Heart left ventricle (tissue), 16 donors: ENCODE measurements at regions not wholly inside any gene's neighbourhood (a gene's known extent, or its start where the extent isn't known, plus 50 kb on each side); places are given as distances from the start of the nearest gene placed in this dataset.

Experiments
- ATAC-seq, 4 donors: fragments of 200-7000 bp; cut with Tn5 transposase; one replicate each; pipeline ENCODE4 v1.9.1; 2020 to 2022; ENCODE audit warnings: moderate library complexity in 4 of 4, mild to moderate bottlenecking in 3 of 4, moderate number of reproducible peaks in 1 of 4
- DNase-seq, 5 donors: peaks; one replicate each; pipeline ENCODE4 v3.0.0-alpha.2; 2020
- H3K27ac ChIP-seq, 12 donors: fragments of 200-600 bp; sonication (generic) in 4 of 12; one replicate each; pipeline versions ENCODE4 v1.5.0 to v1.8.0; 2016 to 2022; ENCODE audit warnings: mild to moderate bottlenecking in 2 of 12
- H3K27me3 ChIP-seq, 9 donors: fragments of 200-600 bp; sonication (generic) in 2 of 9; one replicate each; pipeline versions ENCODE4 v1.5.1 to v1.8.0; 2016 to 2022; ENCODE audit warnings: mild to moderate bottlenecking in 3 of 9
- H3K36me3 ChIP-seq, 9 donors: fragments of 200-600 bp; sonication (generic) in 2 of 9; one replicate each; pipeline versions ENCODE4 v1.5.0 to v1.8.0; 2018 to 2022; ENCODE audit warnings: mild to moderate bottlenecking in 2 of 9
- H3K4me1 ChIP-seq, 12 donors: fragments of 200-600 bp; sonication (generic) in 4 of 12; one replicate each; pipeline versions ENCODE4 v1.5.0 to v1.8.0; 2016 to 2022; ENCODE audit warnings: mild to moderate bottlenecking in 3 of 12
- H3K4me3 ChIP-seq, 12 donors: fragments of 200-600 bp; sonication (generic) in 4 of 12; one replicate each; pipeline versions ENCODE4 v1.5.0 to v1.8.0; 2017 to 2022; ENCODE audit warnings: mild to moderate bottlenecking in 9 of 12, moderate library complexity in 4 of 12
- H3K9me3 ChIP-seq, 12 donors: fragments of 200-600 bp; sonication (generic) in 4 of 12; one replicate each; pipeline versions ENCODE4 v1.5.0 to v1.8.0; 2016 to 2022; ENCODE audit warnings: mild to moderate bottlenecking in 1 of 12
- CTCF ChIP-seq, 12 donors: fragments of 200-600 bp; sonication (generic) in 4 of 12; IDR thresholded peaks; one replicate each; pipeline versions ENCODE4 v1.5.0 to v1.8.0; 2018 to 2022; ENCODE audit warnings: antibody characterized with exemption in 12 of 12, mild to moderate bottlenecking in 5 of 12
- POLR2A ChIP-seq, 2 donors: fragments of 450-650 bp; IDR thresholded peaks; one replicate each; pipeline ENCODE4 v1.6.1; 2017; ENCODE audit warnings: antibody characterized with exemption in 2 of 2, mild to moderate bottlenecking in 2 of 2, moderate library complexity in 2 of 2
- WGBS, 4 donors: extraction: QIAGEN DNeasy Blood & Tissue Kit in 2 of 4; methylation state at CpG; one replicate each; pipeline versions ENCODE4 v1.1.5 to v1.1.7; 2013 to 2018; 5-methylcytosine and 5-hydroxymethylcytosine counted together
- intact Hi-C, 10 donors: fragments of 100-400 bp; cut with DNase I; formaldehyde crosslinking; loops; one replicate each; pipeline versions ENCODE4 v1.11.1 to v1.14.2; 2022
- donor health status: ischemic (EF 13 %, LVEDD 7.1; RV severe dilation, severe dysfunction).
- donor health status: healthy with polysubstance abuse.
- donor health status: DM: no; HTN: yes; CAD: no.
- donor health status: DM: no; HTN: no; CAD: no.
- donor health status: ischemic (EF 25% LVEDD 6.9; RV normal size, moderate dysfunction).
- donor health status: ischemic (EF 25% LVEDD 5.7; RV mildly dilated, moderate dysfunction).
- donor health status: healthy.
- donor health status: DM: yes; HTN: yes; CAD: no.
- donor health status: ischemic (EF 35%, LVEDD 5.7; RV mildly dilated, moderate dysfunction).
- donor health status: nonischemic (EF 11% LVEDD 7.7; RV severe dilation, severe dysfunction).
- donor health status: DM: yes; HTN: yes; CAD: no.
- donor health status: PGD.
- donor health status: ischemic (EF 29% LVEDD 5.4; RV normal size, mild dysfunction).
- donor health status: nonischemic (EF 23%, LVEDD 6.1; RV moderate dilation, normal function).

- H3K27ac ChIP-seq = no peak overlapping the region
- H3K36me3 ChIP-seq = no peaks in the 10 kb centered on the region
- TF ChIP-seq CTCF (IDR thresholded peaks at IDR 0.05) = no peak
- TF ChIP-seq POLR2A (IDR thresholded peaks at IDR 0.05) = no peak
- no peak for ATAC-seq
- 73 to 79% (median 79%) methylated on average over 7 of the region's 7 CpGs for WGBS, 4 donors
- no peaks in the 10 kb centered on the region for H3K27me3 ChIP-seq
- no peak for DNase-seq
- H3K4me1 ChIP-seq = no peaks in the 10 kb centered on the region
- intact Hi-C loops = no loop called here
- H3K9me3 ChIP-seq = peaks cover 0 to 4% (median 0%) of the 10 kb centered on the region in 12 donors
- no peak overlapping the region for H3K4me3 ChIP-seq
These were observed 367.9 kb upstream of the BCHE start for GRCh38 chr3:166205158-166205557.

- no peak for DNase-seq
- Histone ChIP-seq H3K36me3 (no peaks in the 10 kb centered on the region), H3K4me1 (no peaks in the 10 kb centered on the region), H3K27ac (no peak overlapping the region), H3K9me3 (peaks cover 0 to 4% (median 0%) of the 10 kb centered on the region in 12 donors), H3K4me3 (no peak overlapping the region), H3K27me3 (no peaks in the 10 kb centered on the region)
- TF ChIP-seq CTCF (IDR thresholded peaks at IDR 0.05) (no peak), POLR2A (IDR thresholded peaks at IDR 0.05) (no peak)
- 66 to 76% (median 70%) methylated on average over 3 of the region's 3 CpGs for whole genome bisulfite sequencing, 4 donors
- intact Hi-C loops = no loop called here
- no peak for ATAC-seq
These were observed 364.3 kb upstream of the BCHE start for GRCh38 chr3:166201476-166201875.

GRCh38 chr3:166199491-166199890 is 362.3 kb upstream of the BCHE start:
- peaks cover 0 to 4% (median 0%) of the 10 kb centered on the region in 12 donors for H3K9me3 ChIP-seq
- no peaks in the 10 kb centered on the region for H3K27me3 ChIP-seq
- H3K27ac ChIP-seq = no peak overlapping the region
- TF ChIP-seq POLR2A (IDR thresholded peaks at IDR 0.05) (no peak), CTCF (IDR thresholded peaks at IDR 0.05) (no peak)
- DNase-seq (no peak), ATAC-seq (no peak)
- no peaks in the 10 kb centered on the region for H3K36me3 ChIP-seq
- no peaks in the 10 kb centered on the region for H3K4me1 ChIP-seq
- intact Hi-C loops = no loop called here
- H3K4me3 ChIP-seq = no peak overlapping the region

- ATAC-seq (no peak), DNase-seq (no peak)
- intact Hi-C loops = no loop called here
- Histone ChIP-seq H3K4me3 (no peak overlapping the region), H3K36me3 (no peaks in the 10 kb centered on the region), H3K9me3 (peaks cover 0 to 4% (median 0%) of the 10 kb centered on the region in 12 donors), H3K27me3 (no peaks in the 10 kb centered on the region), H3K27ac (no peak overlapping the region), H3K4me1 (no peaks in the 10 kb centered on the region)
- TF ChIP-seq POLR2A (IDR thresholded peaks at IDR 0.05) (no peak), CTCF (IDR thresholded peaks at IDR 0.05) (no peak)
- WGBS, 4 donors = 65 to 84% (median 68%) methylated on average over 2 of the region's 2 CpGs
These were observed 358.6 kb upstream of the BCHE start for GRCh38 chr3:166195808-166196207.
